B cell (primary cell): ENCODE measurements at regions not wholly inside any gene's neighbourhood (a gene's known extent, or its start where the extent isn't known, plus 50 kb on each side); places are given as distances from the start of the nearest gene placed in this dataset.

ENCODE experiments used
- ATAC-seq: fragments of 200-7000 bp; cut with Tn5 transposase; one replicate; pipeline ENCODE4 v1.10.0; 2021; ENCODE audit warnings: low read depth, mild to moderate bottlenecking, moderate number of reproducible peaks, moderate library complexity
- CTCF ChIA-PET: fragments of 350-600 bp; sonication (Branson Sonifier 250); formaldehyde crosslinking; loops from one replicate; lab custom pipeline; 2021; ENCODE audit warnings: antibody characterized with exemption, inconsistent platforms; lab: Charles Lee
- POLR2A ChIA-PET: fragments of 350-600 bp; sonication (Branson Sonifier 250); formaldehyde crosslinking; loops from one replicate; lab custom pipeline; 2021; ENCODE audit warnings: antibody characterized with exemption; lab: Charles Lee
- DNase-seq: peaks from one replicate; pipeline ENCODE4 v3.0.0; 2013
- H2AFZ ChIP-seq: 2 replicates; pipeline ENCODE4 v1.6.1; 2012; ENCODE audit warnings: mild to moderate bottlenecking, low read depth, low read length; ENCODE audit not compliant: insufficient read depth, poor library complexity, severe bottlenecking
- H3K27ac ChIP-seq, 2 donors: 1 replicate in 1 of 2; 2 replicates in 1 of 2; pipeline ENCODE4 v1.5.1; 2012 to 2013; ENCODE audit warnings: low read length in 2 of 2, mild to moderate bottlenecking in 2 of 2, moderate library complexity in 1 of 2
- H3K27me3 ChIP-seq, 4 experiments: fragments of 200-600 bp in 1 of 4; sonication (generic) in 1 of 4; replicated peaks in 1 of 4; 1 replicate in 2 of 4; 2 replicates in 2 of 4; pipeline versions ENCODE4 v1.6.1 to v1.7.0; 2013 to 2016; ENCODE audit warnings: low read length in 3 of 4, mild to moderate bottlenecking in 2 of 4, mixed read lengths in 1 of 4, moderate library complexity in 1 of 4; ENCODE audit not compliant: insufficient read depth in 4 of 4, control insufficient read depth in 3 of 4; ENCODE audit errors: control extremely low read depth in 1 of 4
- H3K36me3 ChIP-seq, 2 experiments: replicated peaks in 1 of 2; 1 replicate in 1 of 2; 2 replicates in 1 of 2; pipeline versions ENCODE4 v1.6.1 to v1.7.1; 2013; ENCODE audit warnings: low read length in 1 of 2; ENCODE audit not compliant: insufficient read depth in 2 of 2, control insufficient read depth in 1 of 2; ENCODE audit errors: control extremely low read depth in 1 of 2, extremely low read depth in 1 of 2
- H3K4me1 ChIP-seq, 2 donors: fragments of 200-600 bp in 1 of 2; sonication (generic) in 1 of 2; 1 replicate in 1 of 2; 2 replicates in 1 of 2; pipeline versions ENCODE4 v1.5.1 to v1.6.1; 2013 to 2017; ENCODE audit warnings: low read length in 2 of 2; ENCODE audit not compliant: control insufficient read depth in 2 of 2, insufficient read depth in 2 of 2
- H3K4me2 ChIP-seq: replicated peaks from 2 replicates; pipeline ENCODE3; 2012; ENCODE audit warnings: mild to moderate bottlenecking, low read depth, low read length; ENCODE audit not compliant: poor library complexity, severe bottlenecking
- H3K4me3 ChIP-seq, 5 experiments: fragments of 200-600 bp in 1 of 5; sonication (generic) in 1 of 5; 1 replicate in 3 of 5; 2 replicates in 2 of 5; pipeline versions ENCODE4 v1.5.1 to v1.7.0; 2011 to 2016; ENCODE audit warnings: low read length in 4 of 5, mild to moderate bottlenecking in 4 of 5, low read depth in 2 of 5, control low read depth in 1 of 5, moderate library complexity in 1 of 5; ENCODE audit not compliant: insufficient read depth in 1 of 5; ENCODE audit errors: control extremely low read depth in 1 of 5, extremely low read depth in 1 of 5
- H3K79me2 ChIP-seq: fragments of 200-600 bp; sonication (generic); one replicate; pipeline ENCODE4 v1.6.0; 2016; ENCODE audit warnings: low read length; ENCODE audit not compliant: control insufficient read depth, insufficient read depth
- H3K9ac ChIP-seq: fragments of 200-600 bp; sonication (generic); 2 replicates; pipeline ENCODE4 v1.6.1; 2017; ENCODE audit warnings: mild to moderate bottlenecking, low read length, moderate library complexity
- H3K9me3 ChIP-seq, 3 donors: one replicate each; pipeline versions ENCODE4 v1.6.1 to v1.7.1; 2013; ENCODE audit warnings: low read length in 2 of 3; ENCODE audit not compliant: control insufficient read depth in 2 of 3, insufficient read depth in 1 of 3; ENCODE audit errors: control extremely low read depth in 1 of 3
- H4K20me1 ChIP-seq: 2 replicates; pipeline ENCODE4 v1.6.0; 2012; ENCODE audit warnings: mild to moderate bottlenecking, low read length; ENCODE audit not compliant: insufficient read depth, control insufficient read depth, poor library complexity, severe bottlenecking
- H3K27ac Mint-ChIP-seq: one replicate; pipeline ENCODE4 v1.8.0; 2021; ENCODE audit warnings: mixed read lengths
- H3K27me3 Mint-ChIP-seq: one replicate; pipeline ENCODE4 v1.8.0; 2021; ENCODE audit warnings: mixed read lengths
- H3K4me1 Mint-ChIP-seq: one replicate; pipeline ENCODE4 v1.8.0; 2021; ENCODE audit warnings: mixed read lengths
- H3K4me3 Mint-ChIP-seq: one replicate; pipeline ENCODE4 v1.8.0; 2021; ENCODE audit warnings: mixed read lengths
- H3K9me3 Mint-ChIP-seq: one replicate; pipeline ENCODE4 v1.8.0; 2022; ENCODE audit warnings: mixed read lengths; ENCODE audit not compliant: insufficient read depth
- CTCF ChIP-seq: fragments of 200-600 bp; IDR thresholded peaks from one replicate; pipeline ENCODE4 v1.8.0; 2022; ENCODE audit warnings: antibody characterized with exemption, mild to moderate bottlenecking
- EZH2 ChIP-seq: IDR thresholded peaks from 2 replicates; pipeline ENCODE4 v1.6.1; 2012; ENCODE audit warnings: borderline replicate concordance, low read depth, mild to moderate bottlenecking, moderate library complexity, low read length; ENCODE audit not compliant: insufficient read depth, poor library complexity, severe bottlenecking
- WGBS: methylation state at CpG from one replicate; pipeline ENCODE4 v1.1.5; 2013; ENCODE audit warnings: missing lambda C conversion rate; ENCODE audit not compliant: insufficient coverage; 5-methylcytosine and 5-hydroxymethylcytosine counted together
- intact Hi-C: fragments of 100-400 bp; cut with micrococcal nuclease; formaldehyde crosslinking; loops from one replicate; pipeline ENCODE4 v1.10.0; 2022

DNA sequence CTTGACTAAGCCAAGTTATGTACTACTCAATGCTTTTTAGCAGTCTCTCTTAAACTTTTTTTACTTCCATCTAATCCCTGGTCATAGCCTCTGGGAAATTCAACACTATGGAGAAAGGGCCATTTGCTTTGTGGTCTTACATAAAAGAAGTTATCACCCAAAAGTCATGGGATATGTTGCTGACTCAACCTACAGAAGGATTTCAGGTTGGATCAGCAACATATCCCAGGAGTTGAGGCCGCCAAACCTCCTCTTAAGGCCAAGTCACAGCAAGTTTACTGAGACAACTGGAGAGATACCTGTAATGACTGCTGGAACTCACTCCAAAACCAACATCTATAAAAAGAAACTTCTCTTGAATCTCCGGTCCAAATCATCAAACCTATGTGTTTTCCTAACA, 141.1 kb downstream of the IRS1 start:
- Histone ChIP-seq H3K27me3 (peaks cover 0 to 3% (median 0%) of the 10 kb centered on the region in 4 experiments), H3K4me2 (no peak overlapping the region), H2AFZ (no peak overlapping the region), H3K27ac (no peak overlapping the region), H4K20me1 (no peaks in the 10 kb centered on the region), H3K36me3 (no peaks in the 10 kb centered on the region), H3K9ac (no peak overlapping the region), H3K4me1 (no peaks in the 10 kb centered on the region), H3K9me3 (no peaks in the 10 kb centered on the region), H3K79me2 (no peaks in the 10 kb centered on the region), H3K4me3 (no peak overlapping the region)
- Mint-ChIP-seq H3K9me3 (no peaks in the 10 kb centered on the region), H3K27me3 (peaks cover 17% of the 10 kb centered on the region), H3K4me3 (no peak overlapping the region), H3K4me1 (no peaks in the 10 kb centered on the region), H3K27ac (no peak overlapping the region)
- ChIA-PET CTCF (no interaction called here), POLR2A (no interaction called here)
- ATAC-seq (no peak), DNase-seq (no peak)
- intact Hi-C loops, result no loop called here
- no peak for TF ChIP-seq CTCF
- TF ChIP-seq EZH2, result no peak
- WGBS, result 90% methylated on average over 1 of the region's 2 CpGs

DNA sequence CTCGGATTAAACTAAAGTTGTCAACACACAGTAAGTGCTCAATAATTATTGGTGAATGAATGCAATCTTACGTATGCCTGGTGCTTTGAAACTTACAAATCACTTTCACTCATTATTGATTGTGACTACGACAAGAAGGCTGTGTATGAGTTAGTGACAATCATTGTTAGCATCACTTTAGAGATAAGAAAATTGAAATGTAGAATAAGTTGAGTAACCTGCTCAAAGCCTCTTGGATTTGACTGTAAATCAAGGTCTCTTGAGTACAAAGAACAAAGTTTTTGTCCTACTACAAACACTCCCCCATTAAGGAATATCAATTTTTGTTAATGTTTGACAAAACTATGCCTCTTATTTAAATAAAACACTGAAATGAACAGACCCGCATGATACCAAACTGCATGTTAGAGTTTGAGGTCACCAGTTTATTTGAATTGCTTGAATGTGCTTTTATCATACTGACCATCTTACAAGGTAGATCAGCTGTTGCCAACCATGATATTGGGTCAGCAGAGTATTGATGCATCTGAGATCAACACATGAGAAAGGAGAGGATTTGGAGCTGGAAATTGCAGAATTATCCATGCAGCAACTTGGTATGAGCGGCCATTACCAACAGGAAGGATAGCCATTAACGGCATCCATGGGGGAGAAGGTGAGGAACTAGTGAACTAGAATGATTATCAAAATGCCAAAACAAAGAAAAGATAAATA, 142.1 kb downstream of the IRS1 start:
- Histone ChIP-seq H3K9me3 (no peaks in the 10 kb centered on the region), H2AFZ (no peak overlapping the region), H3K4me3 (no peak overlapping the region), H3K4me2 (no peak overlapping the region), H3K27ac (no peak overlapping the region), H3K9ac (no peak overlapping the region), H4K20me1 (no peaks in the 10 kb centered on the region), H3K79me2 (no peaks in the 10 kb centered on the region), H3K4me1 (no peaks in the 10 kb centered on the region), H3K36me3 (no peaks in the 10 kb centered on the region), H3K27me3 (peaks cover 0 to 3% (median 0%) of the 10 kb centered on the region in 4 experiments)
- Mint-ChIP-seq H3K27ac (no peak overlapping the region), H3K4me3 (no peak overlapping the region), H3K9me3 (no peaks in the 10 kb centered on the region), H3K4me1 (no peaks in the 10 kb centered on the region), H3K27me3 (peaks cover 19% of the 10 kb centered on the region)
- ChIA-PET POLR2A (no interaction called here), CTCF (no interaction called here)
- WGBS, result 100% methylated on average over 1 of the region's 6 CpGs
- intact Hi-C loops, result no loop called here
- no peak for DNase-seq
- TF ChIP-seq EZH2, result no peak
- TF ChIP-seq CTCF, result no peak
- no peak for ATAC-seq
